H1 (cell line): ENCODE measurements at regions not wholly inside any gene's neighbourhood (a gene's known extent, or its start where the extent isn't known, plus 50 kb on each side); places are given as distances from the start of the nearest gene placed in this dataset.

ENCODE experiments used
- GABPA ChIP-seq: IDR thresholded peaks from 2 replicates; pipeline ENCODE4 v1.6.1; 2011; ENCODE audit warnings: mild to moderate bottlenecking, low read length, moderate library complexity, borderline replicate concordance; ENCODE audit not compliant: insufficient read depth
- KDM1A ChIP-seq: fragments of 200-600, 300-600 bp; sonication (generic); IDR thresholded peaks from 2 replicates; pipeline ENCODE4 v1.7.1; 2016; ENCODE audit warnings: mild to moderate bottlenecking, low read length, borderline replicate concordance
- POLR2A ChIP-seq, 2 experiments: IDR thresholded peaks; 1 replicate in 1 of 2; 2 replicates in 1 of 2; pipeline ENCODE4 v1.6.1; 2011; ENCODE audit warnings: low read depth in 2 of 2, low read length in 2 of 2, mild to moderate bottlenecking in 2 of 2; ENCODE audit errors: control extremely low read depth in 1 of 2
- RNF2 ChIP-seq: fragments of 200-900, 300-1000 bp; sonication (generic); IDR thresholded peaks from 2 replicates; pipeline ENCODE4 v1.7.1; 2016; ENCODE audit warnings: borderline replicate concordance, low read depth, mild to moderate bottlenecking, antibody characterized with exemption, low read length; ENCODE audit not compliant: poor library complexity, severe bottlenecking; ENCODE audit errors: missing control alignments
- SIRT6 ChIP-seq: IDR thresholded peaks from one replicate; pipeline ENCODE4 v1.7.1; 2012; ENCODE audit warnings: low read length, inconsistent platforms
- SP1 ChIP-seq: IDR thresholded peaks from 2 replicates; pipeline ENCODE4 v1.6.1; 2011; ENCODE audit warnings: low read depth, low read length
- TCF12 ChIP-seq: IDR thresholded peaks from 2 replicates; pipeline ENCODE4 v1.6.1; 2011; ENCODE audit warnings: low read depth, mild to moderate bottlenecking, low read length
- TEAD4 ChIP-seq: IDR thresholded peaks from 2 replicates; pipeline ENCODE4 v1.6.1; 2012; ENCODE audit warnings: low read depth, low read length, inconsistent platforms, mixed read lengths
- TF ChIP-seq, protein P1 (sequence below): fragments of 300-600 bp; sonication (generic); IDR thresholded peaks from 2 replicates; pipeline ENCODE4 v1.7.1; 2012; ENCODE audit warnings: low read length, moderate library complexity, mild to moderate bottlenecking, inconsistent platforms; ENCODE audit not compliant: insufficient replicate concordance
- TF ChIP-seq, protein P2 (sequence below), 3 experiments: IDR thresholded peaks; 1 replicate in 2 of 3; 2 replicates in 1 of 3; pipeline versions ENCODE4 v1.5.1 to v1.6.1; 2011; ENCODE audit warnings: low read length in 3 of 3, mild to moderate bottlenecking in 3 of 3, inconsistent platforms in 2 of 3, low read depth in 1 of 3, moderate library complexity in 1 of 3; ENCODE audit not compliant: insufficient read depth in 1 of 3; ENCODE audit errors: control extremely low read depth in 1 of 3

DNA sequence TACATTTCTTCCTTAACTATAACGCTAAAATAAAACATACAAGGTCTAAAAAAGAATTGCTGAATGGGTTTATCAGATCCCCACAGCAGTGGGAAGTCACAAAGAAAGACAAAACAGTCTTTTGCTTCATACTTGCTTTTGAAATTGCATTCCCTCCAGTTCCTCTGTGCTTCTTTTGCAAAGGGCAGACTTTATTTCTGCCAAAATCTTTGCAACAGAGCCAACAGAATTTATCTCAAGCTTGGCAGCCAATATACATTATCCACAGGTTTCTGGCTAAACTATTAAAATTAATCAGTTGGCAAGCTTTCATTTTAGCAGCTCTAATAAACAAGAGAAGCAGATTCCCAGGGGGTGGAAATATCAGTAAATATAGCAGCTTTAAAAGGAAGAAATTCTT, 378.9 kb upstream of the CA10 start (continued):
- TF ChIP-seq, protein P1, sequence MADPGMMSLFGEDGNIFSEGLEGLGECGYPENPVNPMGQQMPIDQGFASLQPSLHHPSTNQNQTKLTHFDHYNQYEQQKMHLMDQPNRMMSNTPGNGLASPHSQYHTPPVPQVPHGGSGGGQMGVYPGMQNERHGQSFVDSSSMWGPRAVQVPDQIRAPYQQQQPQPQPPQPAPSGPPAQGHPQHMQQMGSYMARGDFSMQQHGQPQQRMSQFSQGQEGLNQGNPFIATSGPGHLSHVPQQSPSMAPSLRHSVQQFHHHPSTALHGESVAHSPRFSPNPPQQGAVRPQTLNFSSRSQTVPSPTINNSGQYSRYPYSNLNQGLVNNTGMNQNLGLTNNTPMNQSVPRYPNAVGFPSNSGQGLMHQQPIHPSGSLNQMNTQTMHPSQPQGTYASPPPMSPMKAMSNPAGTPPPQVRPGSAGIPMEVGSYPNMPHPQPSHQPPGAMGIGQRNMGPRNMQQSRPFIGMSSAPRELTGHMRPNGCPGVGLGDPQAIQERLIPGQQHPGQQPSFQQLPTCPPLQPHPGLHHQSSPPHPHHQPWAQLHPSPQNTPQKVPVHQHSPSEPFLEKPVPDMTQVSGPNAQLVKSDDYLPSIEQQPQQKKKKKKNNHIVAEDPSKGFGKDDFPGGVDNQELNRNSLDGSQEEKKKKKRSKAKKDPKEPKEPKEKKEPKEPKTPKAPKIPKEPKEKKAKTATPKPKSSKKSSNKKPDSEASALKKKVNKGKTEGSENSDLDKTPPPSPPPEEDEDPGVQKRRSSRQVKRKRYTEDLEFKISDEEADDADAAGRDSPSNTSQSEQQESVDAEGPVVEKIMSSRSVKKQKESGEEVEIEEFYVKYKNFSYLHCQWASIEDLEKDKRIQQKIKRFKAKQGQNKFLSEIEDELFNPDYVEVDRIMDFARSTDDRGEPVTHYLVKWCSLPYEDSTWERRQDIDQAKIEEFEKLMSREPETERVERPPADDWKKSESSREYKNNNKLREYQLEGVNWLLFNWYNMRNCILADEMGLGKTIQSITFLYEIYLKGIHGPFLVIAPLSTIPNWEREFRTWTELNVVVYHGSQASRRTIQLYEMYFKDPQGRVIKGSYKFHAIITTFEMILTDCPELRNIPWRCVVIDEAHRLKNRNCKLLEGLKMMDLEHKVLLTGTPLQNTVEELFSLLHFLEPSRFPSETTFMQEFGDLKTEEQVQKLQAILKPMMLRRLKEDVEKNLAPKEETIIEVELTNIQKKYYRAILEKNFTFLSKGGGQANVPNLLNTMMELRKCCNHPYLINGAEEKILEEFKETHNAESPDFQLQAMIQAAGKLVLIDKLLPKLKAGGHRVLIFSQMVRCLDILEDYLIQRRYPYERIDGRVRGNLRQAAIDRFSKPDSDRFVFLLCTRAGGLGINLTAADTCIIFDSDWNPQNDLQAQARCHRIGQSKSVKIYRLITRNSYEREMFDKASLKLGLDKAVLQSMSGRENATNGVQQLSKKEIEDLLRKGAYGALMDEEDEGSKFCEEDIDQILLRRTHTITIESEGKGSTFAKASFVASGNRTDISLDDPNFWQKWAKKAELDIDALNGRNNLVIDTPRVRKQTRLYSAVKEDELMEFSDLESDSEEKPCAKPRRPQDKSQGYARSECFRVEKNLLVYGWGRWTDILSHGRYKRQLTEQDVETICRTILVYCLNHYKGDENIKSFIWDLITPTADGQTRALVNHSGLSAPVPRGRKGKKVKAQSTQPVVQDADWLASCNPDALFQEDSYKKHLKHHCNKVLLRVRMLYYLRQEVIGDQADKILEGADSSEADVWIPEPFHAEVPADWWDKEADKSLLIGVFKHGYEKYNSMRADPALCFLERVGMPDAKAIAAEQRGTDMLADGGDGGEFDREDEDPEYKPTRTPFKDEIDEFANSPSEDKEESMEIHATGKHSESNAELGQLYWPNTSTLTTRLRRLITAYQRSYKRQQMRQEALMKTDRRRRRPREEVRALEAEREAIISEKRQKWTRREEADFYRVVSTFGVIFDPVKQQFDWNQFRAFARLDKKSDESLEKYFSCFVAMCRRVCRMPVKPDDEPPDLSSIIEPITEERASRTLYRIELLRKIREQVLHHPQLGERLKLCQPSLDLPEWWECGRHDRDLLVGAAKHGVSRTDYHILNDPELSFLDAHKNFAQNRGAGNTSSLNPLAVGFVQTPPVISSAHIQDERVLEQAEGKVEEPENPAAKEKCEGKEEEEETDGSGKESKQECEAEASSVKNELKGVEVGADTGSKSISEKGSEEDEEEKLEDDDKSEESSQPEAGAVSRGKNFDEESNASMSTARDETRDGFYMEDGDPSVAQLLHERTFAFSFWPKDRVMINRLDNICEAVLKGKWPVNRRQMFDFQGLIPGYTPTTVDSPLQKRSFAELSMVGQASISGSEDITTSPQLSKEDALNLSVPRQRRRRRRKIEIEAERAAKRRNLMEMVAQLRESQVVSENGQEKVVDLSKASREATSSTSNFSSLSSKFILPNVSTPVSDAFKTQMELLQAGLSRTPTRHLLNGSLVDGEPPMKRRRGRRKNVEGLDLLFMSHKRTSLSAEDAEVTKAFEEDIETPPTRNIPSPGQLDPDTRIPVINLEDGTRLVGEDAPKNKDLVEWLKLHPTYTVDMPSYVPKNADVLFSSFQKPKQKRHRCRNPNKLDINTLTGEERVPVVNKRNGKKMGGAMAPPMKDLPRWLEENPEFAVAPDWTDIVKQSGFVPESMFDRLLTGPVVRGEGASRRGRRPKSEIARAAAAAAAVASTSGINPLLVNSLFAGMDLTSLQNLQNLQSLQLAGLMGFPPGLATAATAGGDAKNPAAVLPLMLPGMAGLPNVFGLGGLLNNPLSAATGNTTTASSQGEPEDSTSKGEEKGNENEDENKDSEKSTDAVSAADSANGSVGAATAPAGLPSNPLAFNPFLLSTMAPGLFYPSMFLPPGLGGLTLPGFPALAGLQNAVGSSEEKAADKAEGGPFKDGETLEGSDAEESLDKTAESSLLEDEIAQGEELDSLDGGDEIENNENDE, result no peak
- TF ChIP-seq SIRT6, result no peak
- no peak for TF ChIP-seq TEAD4
- TF ChIP-seq SP1, result no peak
- no peak for TF ChIP-seq KDM1A
- TF ChIP-seq, protein P2, sequence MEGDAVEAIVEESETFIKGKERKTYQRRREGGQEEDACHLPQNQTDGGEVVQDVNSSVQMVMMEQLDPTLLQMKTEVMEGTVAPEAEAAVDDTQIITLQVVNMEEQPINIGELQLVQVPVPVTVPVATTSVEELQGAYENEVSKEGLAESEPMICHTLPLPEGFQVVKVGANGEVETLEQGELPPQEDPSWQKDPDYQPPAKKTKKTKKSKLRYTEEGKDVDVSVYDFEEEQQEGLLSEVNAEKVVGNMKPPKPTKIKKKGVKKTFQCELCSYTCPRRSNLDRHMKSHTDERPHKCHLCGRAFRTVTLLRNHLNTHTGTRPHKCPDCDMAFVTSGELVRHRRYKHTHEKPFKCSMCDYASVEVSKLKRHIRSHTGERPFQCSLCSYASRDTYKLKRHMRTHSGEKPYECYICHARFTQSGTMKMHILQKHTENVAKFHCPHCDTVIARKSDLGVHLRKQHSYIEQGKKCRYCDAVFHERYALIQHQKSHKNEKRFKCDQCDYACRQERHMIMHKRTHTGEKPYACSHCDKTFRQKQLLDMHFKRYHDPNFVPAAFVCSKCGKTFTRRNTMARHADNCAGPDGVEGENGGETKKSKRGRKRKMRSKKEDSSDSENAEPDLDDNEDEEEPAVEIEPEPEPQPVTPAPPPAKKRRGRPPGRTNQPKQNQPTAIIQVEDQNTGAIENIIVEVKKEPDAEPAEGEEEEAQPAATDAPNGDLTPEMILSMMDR (IDR thresholded peaks at IDR 0.05; ENCODE audit: control extremely low read depth in 1 of 3, insufficient read depth in 1 of 3, low read depth in 1 of 3, low read length in 3 of 3), result no peak
- no peak for TF ChIP-seq POLR2A (IDR thresholded peaks at IDR 0.05; ENCODE audit: control extremely low read depth in 1 of 2, low read depth in 2 of 2, low read length in 2 of 2)
- TF ChIP-seq TCF12, result no peak
- TF ChIP-seq RNF2, result no peak
- TF ChIP-seq GABPA, result no peak
